ENCODE measurements at regions not wholly inside any gene's neighbourhood (a gene's known extent, or its start where the extent isn't known, plus 50 kb on each side); places are given as distances from the start of the nearest gene placed in this dataset.

DNA sequence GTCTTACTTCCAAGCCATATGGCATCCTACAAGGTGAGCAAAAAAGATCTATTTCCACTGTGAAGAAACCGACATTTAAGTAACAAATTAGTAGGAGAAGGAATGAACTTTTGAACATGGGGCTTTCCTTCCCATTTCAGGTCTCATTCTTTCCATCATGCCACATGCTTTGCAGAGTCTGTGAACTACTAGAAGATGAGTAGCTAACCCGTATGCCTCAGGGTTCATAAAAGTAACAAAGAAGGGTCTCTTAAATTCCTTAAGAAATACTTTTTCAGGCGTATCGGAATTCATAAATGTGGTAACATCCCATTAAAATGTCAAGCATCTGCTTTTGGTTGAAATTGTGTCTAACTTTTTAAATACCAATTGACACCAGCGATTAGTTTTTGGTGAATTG, 81.3 kb upstream of the TNS3 start:
- no peak for DNase-seq

DNA sequence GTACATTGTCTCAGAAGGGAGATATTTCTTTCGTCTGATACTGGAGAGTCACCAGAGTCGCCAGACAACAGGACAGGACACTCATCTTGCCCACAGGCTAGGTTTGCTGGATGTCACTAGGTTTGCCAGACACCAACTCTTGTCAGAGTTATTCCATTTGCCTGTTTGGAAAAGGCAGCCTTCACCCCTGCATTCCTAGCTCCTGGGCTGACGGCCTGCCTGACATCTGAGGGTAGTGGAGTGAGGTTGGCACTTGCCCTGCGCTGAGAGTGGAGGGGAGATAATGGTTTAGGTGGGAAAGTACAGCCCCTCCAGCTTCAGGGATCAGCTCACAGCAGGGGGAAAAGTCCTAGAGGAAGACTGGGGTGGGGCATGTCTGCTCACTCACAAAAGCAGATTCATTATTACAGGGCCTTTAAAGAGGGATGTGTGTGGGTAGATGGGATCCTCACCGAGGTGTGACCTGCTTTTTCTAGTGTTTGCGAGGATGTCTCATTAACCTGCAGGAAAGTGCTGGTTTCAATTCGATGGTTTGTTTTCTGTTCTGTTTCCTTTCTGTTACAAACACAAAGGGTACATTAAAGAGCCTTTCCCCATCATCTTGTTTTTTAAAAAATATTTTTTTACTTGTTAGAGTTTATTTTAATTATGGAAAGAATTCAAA, 79.3 kb upstream of the TNS3 start:
- no peak for DNase-seq

DNA sequence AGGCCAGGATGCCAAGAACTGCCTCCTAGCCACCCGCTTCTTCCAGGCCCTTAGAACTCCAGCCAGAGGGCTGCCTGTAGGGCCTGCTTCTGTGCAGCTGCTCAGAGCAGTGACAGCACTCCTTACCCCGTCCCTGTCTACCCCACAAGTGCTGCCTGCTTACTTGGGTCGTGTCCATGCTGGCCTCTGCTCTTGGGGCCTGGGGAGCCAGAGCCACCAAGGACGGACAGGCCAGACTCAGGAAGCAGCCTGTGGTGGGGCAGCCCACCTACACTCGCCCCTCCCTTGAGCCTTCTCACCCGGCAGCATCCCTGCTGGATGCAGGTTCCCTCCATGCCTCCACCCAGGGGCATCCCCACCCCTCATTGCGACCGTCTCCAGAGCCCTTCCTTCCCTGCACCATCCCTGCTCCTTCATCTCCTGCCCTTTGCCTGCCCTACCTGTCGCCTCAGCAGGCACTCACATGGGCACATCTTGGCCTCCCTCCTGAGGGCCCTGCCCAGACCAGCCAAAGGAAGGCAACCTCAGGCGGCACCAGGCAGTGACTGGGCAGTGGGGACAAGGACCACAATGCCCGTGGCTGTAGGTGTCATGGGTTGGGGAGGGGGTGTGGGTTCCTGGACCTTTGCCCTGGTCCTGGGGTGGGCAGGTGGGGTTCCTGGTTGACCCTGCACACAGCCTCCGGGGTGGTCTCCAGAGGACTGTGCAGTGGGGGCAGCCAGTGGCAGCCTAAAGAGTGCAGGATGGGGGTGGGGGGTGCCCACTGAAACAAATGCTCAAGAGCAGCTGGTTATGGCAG, 78.0 kb upstream of the TNS3 start:
- no peak for DNase-seq

DNA sequence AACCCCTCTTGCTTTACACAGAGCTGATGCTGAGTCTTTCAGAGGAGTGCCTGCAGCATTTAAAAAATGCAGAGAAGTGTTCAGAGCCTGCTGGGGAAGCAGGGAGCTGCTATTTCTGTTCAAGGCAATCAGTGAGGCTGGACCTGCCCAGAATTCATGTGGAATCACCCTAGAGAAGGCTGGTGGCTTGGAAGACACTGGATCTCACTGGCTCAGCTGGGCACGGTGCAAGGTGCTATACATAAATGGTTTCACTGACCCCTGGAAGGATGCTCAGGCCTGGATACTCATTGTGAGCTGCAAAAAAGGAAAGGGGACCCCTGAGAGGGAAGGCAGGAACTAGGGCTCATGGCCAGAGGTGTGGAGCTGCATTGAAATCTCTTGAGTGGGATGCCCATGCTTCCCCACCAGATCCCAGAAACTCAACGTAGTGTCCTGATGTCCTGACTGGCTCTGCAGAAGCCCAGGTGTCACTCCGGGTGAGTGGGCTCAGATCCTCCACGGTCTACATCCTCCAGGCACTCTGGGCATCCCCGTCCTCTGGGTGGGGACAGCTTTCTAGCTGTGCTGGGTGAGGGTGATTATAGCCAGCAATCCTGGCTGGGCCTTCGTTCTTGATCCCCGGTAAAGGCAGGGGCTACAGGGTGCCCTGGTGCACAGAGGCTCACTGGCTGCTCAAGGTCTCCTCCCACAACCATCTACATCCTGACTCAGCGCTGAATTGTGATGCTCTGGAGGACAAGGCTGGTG, 77.2 kb upstream of the TNS3 start:
- no peak for DNase-seq

DNA sequence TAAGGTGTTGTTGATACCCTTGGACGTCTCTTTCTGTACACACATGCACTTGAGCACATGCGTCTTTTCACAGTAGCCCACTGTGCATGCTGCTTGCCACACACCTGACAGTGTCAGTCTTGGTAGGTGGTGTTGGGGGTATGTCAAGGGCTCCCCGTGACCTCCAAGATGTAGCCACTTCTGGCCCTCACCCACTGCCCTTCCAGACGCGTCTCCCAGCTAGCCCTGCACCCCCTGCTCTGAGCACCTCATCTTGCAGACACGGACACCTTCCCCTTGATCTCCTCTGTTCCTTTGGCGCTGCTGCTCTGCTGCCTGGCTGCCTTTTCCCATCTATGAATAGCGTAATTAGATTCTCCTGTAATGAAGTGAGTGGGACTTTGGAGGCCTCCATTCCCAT, 75.2 kb upstream of the TNS3 start:
- DNase-seq, result no peak

DNA sequence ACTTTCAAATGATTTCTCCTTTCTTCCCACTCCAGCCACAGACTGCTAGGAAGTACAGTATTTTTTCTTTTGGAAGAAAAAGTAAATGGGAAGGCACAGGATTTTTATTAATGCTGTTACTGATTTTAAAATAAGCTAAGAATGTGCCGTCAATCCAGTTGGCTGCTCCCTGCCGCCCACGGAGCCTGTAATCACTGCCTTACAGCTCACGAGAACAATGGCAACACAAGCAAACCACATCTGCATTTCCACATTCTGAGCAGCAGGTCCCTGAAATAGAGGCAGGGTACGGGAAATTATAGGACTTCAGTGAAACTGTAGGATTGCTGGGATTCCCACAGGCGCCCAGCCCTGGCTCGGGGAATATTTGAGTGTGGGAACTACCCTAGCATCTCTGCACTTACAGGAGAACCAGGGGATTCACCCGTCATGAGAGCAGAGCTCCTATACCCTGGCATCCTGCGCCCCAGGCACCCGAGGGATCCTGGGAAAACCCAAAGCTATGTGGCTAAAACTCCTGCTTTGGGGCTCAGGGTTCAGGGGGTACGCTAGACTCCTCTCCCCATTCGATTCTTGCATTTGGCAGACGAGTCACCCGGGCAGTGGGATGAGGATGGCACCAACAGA, 72.9 kb upstream of the TNS3 start:
- DNase-seq, result no peak

DNA sequence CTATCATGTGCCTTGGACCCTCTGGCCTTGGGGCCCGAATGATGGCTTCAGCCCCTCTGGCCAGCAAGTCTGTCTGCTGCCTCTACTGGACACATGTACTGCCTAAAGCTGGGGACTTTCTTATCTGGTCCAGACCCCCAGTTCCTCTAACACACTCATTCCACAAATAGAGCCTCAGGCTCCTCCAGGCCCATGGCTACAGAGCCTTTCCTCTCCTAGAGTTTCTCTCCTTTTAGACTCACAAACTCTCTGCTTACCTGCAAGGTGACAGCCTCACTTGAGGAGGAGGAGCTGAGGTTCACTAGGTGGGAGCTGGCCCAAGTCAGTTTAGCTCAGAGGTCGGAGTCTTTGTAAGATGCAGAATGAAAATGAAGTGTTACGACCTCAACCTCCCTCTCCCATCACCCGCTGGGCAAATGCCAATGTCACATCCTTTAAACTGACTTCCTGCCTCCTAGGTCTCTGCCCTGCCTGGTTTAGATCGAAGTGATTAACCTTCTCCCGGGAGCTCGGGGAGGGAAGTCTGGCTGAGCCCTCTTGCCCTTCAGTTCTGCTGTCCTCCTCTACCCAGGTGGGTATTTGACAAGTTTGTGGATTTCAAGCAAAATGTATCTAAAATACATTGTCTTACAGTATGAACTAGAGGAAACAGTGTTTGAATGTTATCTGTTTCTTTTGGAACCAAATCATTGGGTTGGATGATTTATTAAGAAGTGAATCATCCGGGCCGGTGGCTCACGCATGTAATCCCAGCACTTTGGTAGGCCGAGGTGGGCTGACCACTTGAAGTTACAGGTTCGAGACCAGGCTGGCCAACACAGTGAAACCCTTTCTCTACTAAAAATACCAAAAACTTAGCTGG, 71.9 kb upstream of the TNS3 start:
- no peak for DNase-seq

DNA sequence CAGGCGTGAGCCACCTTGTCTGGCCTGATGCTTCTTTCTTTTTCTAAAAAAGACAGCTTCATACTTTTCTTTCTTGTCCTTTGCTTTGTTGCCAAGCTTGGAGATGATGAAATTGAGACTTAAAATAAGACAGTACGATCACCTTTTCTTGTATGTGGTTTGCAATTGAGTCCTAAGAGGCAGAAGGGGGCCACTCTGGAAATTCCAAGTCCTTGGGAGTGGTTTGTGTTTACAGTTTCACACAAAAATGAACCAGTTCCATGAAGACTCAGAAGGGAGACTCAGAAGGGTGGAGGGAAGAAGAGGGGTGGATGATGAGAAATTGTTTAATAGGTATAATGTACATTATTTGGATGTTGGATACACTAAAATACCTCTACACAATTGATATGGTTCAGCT, 70.7 kb upstream of the TNS3 start:
- DNase-seq, result no peak

DNA sequence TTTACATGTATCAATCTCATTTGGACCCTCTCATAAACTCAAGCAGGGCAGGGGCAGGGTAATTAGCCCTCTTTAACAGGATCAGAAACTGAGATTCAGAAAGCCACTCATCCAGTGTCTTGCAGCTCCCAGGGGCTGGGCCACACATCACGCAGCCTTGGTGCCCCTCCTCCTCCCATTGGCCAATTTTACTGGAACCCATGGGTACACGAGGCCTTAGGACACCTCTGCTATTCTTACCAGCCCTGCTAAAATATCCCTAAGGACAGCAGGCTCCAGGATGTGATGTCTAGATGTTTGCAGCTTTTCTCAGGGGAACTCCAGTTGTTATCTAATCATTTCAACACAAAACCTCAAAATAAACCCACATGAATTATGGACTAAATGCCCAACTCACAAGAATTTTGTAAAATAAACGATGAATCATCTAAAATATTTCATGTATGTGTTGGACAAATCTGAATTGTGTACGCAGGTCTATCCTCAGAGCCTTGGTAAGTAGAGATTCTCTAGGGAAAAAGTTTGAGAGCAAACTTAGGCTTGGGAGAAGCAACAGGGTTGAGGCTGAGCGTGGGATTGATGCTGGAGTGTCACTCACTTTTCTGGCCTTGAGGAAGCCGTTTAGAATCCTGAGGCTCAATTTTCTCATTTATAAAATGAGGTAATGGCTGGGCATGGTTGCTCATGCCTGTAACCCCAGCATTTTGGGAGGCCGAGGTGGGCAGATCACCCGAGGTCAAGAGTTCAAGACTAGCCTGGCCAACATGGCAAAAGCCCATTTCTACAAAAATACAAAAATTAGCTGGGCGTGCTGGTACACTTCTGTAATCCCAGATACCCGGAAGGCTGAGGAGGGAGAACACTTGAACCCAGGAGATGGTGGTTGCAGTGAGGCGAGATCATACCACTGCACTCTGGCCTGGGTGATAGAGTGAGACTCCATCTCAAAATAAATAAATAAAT, 69.7 kb upstream of the TNS3 start:
- no peak for DNase-seq

DNA sequence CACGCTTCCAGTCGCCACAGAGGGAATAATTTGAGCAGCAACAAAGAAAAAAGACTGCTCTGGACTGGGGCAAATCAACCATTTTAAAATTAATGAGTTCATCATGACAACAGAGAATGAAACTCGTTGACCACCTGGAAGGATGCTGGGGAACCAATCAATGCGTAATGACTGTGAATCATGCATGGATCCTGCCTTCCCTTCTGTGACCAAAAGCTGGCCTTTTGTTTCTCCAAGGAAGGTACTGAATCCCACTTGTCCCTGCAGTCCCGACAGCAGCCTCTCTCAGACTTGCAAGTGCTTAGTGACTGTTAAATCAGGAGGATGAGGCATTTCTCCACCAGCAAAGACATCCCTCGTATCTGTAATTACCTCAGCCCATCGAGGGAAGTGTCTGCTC, 68.0 kb upstream of the TNS3 start:
- no peak for DNase-seq

DNA sequence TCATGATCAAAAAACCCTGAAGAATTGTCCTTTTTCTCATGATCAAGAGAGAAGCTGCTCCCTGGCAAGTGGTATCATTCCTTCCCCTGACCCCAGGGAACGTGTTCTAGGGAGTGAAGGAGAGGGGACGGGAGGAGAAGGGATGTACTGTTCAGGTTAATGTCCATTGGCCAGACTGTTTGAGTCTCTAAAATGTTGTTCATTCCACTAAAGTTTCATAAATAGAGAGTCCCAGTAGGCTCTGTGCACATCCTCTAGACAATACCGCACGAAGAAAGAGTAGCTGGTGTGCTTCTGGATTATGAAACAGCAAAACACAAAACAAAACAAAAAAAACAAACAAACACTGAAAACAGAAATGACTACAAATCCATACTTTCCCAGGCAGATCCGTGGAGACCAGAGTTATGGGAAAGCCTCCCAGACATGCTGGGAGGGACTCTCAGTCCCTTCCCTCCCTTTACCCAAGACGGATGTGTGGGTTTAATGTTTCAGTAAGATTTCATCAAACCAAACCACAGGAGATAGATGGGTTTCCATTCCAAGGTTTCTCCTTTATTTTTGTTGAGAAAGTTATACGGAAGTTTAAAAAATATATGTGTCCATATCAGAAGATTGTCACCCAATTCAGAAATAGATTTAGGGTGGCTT, 66.5 kb upstream of the TNS3 start:
- no peak for DNase-seq

DNA sequence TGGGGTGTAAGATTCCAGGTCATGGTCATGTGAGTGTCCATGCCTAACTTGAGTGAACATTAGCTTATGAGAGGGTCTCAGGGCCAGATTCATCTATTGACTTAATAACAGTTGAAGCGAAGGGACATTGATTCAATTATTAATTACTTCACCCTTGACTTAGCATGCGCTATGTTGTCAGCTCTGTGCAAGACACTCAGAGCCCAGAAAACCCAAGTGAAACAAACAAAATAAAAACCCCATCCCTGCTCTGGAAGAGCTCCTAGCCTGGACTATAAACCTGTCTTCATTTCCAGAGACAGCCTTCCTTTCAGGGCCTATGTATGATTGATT, 66.0 kb upstream of the TNS3 start:
- no peak for DNase-seq

DNA sequence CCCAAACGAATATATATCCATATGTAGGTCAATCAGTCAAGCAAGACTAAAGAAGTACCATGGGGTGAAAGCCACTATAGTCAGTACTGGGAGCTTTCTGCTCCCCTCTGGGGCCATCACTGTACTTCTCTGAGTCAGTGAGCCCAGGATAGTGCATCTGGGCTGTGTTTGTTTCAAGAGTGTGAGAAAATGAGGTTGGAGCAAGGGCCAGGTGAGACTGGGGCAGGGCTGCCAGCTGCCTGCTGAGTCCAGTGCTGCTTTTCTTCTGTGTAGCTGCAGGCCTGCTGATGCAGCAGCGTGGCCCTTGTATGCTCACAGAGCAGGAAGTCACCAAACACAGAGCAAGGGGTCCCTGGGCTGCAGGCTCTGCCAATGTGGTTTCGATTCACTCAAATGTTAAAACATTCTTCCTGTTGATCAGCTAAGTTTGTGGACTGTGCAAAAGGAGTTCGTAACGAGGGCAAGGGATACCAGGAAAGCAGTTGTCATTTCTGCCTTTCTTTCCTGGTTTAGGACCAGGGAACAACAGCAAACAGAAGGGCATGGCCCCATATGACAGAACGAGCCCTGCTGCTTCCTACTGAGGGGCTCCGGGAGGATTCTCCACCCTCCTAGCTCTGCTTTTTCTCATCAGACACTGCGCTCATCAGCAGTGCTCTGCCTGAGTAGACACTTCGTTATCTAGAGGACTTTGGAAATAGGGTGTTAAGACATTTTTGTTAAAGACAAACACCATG, 65.4 kb upstream of the TNS3 start:
- DNase-seq, result no peak

DNA sequence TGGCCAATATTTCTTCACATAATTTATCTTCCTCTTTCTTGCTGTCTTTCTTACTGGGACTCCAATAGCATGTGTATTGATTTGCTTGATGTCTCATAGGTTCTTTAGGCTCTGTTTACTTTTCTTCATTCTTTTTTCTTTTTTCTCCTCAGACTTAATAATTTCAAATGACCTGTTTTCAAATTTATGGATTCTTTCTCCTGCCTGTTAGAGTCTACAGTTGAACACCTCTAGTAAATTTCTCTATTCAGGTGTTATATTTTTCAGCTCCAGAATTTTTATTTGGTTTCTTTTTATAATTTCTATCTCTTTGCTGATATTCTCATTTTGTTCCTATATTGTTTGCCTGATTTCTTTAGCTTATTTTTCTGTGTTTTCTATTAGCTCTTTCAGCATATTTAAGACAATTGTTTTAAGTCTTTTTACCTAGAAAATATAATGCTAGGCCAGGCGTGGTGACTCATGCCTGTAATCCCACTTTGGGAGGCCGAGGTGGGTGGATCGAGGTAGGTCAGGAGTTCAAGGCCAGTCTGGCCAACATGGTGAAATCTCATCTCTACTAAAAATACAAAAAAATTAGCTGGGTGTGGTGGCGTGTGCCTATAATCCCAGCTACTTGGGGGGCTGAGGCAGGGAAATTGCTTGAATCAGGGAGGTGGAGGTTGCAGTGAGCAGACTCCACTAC, 61.9 kb upstream of the TNS3 start:
- DNase-seq, result no peak

DNA sequence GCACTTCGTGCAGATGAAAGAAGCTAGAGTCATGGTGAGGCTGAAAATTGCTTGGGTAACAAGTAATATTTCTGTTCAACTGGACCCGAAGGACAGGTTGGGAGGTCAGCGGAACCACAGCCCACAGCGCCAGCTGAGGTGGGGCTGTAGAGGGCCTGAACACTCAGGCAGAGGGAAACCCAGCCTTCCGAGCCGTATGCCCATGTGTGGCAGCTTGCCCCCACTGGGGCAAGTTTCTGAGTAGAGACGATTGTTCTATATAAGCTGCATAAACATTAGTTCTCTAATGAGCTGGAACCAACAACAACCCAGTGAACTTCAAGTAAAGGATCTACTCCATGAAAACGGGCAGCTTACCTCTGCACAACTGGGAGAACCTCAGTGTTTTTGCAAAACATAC, 58.4 kb upstream of the TNS3 start:
- no peak for DNase-seq

DNA sequence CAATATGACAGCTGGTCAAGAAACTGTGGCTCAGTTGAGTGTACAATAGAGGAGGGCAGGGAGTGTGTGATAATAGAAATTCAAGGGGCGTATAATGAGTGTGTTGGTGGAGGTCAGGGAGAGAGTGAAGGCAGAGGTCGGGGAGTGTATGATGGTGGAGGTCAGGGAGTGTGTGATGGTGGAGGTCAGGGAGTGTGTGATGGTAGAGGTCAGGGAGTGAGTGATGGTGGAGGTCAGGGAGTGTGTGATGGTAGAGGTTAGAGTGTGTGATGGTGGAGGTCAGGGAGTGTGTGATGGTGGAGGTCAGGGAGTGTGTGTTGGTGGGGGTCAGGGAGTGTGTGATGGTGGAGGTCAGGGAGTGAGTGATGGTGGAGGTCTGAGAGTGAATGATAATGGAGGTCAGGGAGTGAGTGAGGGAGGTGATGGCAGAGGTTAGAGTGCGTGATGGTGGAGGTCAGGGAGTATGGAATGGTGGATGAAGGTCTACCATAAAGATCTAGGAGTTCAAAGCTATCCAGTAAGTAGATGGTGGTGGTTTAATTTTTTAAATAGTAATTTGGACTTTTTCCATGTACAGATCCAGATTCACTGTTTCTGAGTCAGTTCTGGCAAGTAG, 57.7 kb upstream of the TNS3 start:
- DNase-seq, result no peak

DNA sequence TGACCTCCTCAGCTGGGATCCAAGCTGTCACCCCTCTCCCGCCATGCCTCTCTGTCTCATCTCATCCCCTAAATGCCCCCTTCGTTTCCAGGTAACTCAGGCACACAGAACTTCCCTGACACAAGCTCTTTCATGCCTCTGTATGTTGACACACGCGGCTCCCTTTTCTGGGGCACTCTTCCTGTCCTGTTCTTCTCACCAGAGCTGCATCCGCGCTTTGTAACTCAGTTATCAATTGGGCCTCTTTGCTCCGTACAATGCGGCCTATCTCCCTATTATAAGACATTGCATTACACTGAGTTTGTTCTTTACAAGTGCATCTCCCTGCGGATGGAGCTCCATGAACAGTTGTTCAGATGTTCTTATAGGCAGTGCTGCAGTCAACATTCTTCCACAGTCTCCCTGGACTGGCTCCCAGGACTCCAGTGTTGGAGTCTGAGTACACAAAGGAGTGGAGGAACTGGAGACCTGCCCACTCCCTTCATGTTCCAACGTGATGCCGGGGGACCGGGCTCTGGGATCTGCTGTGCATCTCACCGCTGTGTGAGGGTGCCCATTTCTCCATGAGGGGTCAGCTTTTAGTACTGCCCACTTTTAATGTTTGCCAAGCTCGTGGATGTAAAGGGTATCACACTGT, 56.9 kb upstream of the TNS3 start:
- DNase-seq, result no peak

DNA sequence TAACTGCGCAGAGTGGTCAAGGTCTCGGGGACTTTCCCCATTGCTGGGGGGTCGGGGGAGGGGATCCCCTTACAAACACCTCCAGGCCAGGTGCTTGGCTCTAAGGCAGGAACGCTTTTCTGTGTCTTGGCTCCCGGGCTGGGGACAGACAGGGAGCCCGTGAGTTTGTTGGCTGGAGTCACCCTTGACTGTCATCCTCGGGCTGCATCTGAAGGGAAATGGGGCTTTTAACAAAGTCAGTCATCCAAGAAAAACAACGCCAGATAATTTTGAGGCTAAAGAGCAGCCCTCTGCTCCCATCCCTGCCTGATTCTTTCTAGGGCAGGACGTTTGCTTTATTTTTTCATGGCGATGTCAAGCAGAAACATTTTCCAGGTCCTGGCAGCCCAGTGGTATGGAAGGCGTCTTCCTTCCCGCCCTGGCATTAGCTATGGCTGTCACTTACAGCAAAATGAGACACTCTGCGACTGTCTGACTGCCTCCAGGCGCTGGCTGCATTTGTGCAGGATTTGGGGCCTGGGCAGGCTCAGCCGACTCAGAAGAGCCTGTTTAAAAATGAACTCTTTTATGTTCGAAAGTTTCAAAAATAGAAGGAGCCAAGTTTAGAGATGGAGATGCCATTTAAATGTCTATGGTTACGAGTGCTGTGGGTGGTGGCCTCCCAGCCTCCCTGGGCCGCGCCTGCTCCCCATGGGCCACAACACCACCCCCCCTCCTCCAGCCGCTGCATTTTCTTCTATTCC, 54.7 kb upstream of the TNS3 start:
- no peak for DNase-seq
